Large intestine (tissue), 3 donors: ENCODE measurements at regions not wholly inside any gene's neighbourhood (a gene's known extent, or its start where the extent isn't known, plus 50 kb on each side); places are given as distances from the start of the nearest gene placed in this dataset.

Experiments used
- DNase-seq, 2 donors: peaks; one replicate each; pipeline versions ENCODE4 v3.0.0 to v3.0.0-alpha.2; 2013
- H3K27ac ChIP-seq: one replicate; pipeline ENCODE4 v1.5.1; 2013; ENCODE audit warnings: low read length
- H3K27me3 ChIP-seq: 2 replicates; pipeline ENCODE4 v1.6.1; 2013; ENCODE audit warnings: low read length; ENCODE audit not compliant: control insufficient read depth, insufficient read depth
- H3K36me3 ChIP-seq: 2 replicates; pipeline ENCODE4 v1.6.1; 2013; ENCODE audit warnings: low read length; ENCODE audit not compliant: control insufficient read depth, insufficient read depth
- H3K4me1 ChIP-seq: one replicate; pipeline ENCODE4 v1.6.1; 2013; ENCODE audit warnings: low read length; ENCODE audit not compliant: control insufficient read depth, insufficient read depth
- H3K4me3 ChIP-seq: one replicate; pipeline ENCODE4 v1.5.1; 2013; ENCODE audit warnings: low read length
- H3K9me3 ChIP-seq: one replicate; pipeline ENCODE4 v1.6.1; 2013; ENCODE audit warnings: mild to moderate bottlenecking, low read depth, low read length, moderate library complexity; ENCODE audit not compliant: control insufficient read depth
- WGBS: methylation state at CpG from one replicate; pipeline ENCODE4 v1.1.5; 2013; ENCODE audit warnings: low lambda C conversion rate; ENCODE audit not compliant: insufficient coverage; 5-methylcytosine and 5-hydroxymethylcytosine counted together

DNA sequence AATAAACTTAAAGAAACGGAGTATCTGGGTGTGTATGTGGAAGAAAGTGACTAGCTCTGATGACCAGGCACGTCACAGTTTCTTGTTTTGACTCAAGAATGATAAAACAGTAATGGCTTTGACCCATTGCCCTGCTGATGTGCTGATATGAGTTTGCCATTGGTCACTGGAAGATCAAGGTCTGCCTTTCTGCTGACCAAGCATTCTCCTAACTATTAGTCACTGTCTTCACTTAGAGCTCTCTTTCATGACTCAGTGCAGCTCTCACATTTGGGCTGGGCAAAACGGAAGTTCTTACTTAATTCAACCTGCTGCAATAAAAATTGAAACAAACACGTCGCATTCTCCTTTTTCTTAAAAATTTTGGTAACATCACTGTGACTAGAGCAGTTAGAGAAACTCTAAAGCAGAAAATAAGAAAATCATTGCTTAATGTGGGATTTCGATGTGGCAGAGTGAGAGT, 366.7 kb downstream of the BTG1 start:
- Histone ChIP-seq H3K27ac (peak overlapping the region; percentile 69), H3K36me3 (no peaks in the 10 kb centered on the region), H3K4me3 (no peak overlapping the region), H3K9me3 (no peaks in the 10 kb centered on the region), H3K4me1 (peaks cover 10% of the 10 kb centered on the region), H3K27me3 (no peaks in the 10 kb centered on the region)
- WGBS = 82% methylated on average over 2 of the region's 6 CpGs
- DNase-seq = peak; percentile 83 to 92

GRCh38 chr12:91778091-91778832, 367.4 kb downstream of the BTG1 start:
- H3K4me3 ChIP-seq = no peak overlapping the region
- no peaks in the 10 kb centered on the region for H3K27me3 ChIP-seq
- peaks cover 10% of the 10 kb centered on the region for H3K4me1 ChIP-seq
- peak in 1 of 2 donors; percentile 41 for DNase-seq
- 90% methylated on average over 2 of the region's 3 CpGs for WGBS
- H3K9me3 ChIP-seq = no peaks in the 10 kb centered on the region
- H3K27ac ChIP-seq = peak overlapping the region; percentile 69
- no peaks in the 10 kb centered on the region for H3K36me3 ChIP-seq

DNA sequence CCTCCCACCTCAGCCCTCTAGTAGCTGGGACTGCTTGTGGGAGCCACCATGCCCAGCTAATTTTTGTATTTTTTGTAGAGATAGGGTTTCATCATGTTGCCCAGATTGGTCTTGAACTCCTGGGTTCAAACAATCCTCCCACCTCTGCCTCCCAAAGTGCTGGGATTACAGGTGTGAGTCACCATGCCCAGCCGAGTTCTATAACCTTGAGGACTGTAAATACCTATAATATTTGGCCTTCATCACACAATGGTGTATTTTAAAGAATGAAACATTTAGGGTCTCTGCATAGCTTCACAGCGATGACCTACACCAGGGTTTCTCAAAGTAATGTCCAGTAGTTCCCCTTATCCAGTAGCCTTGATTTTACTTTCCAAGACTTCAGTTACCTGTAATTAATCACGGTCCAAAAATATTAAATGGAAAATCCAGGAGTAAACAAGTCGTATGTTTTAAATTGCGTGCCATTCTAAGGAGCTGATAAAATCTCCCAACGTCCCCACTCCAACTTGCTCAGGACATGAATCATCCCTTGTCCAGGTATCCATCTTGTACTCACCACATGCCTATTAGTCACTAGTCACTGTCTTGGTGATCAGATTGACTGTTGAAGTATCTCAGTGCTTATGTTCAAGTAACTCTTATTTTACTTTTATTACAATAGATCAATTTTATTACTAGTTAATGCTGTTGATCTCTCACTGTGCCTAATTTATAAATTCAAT, 368.2 kb downstream of the BTG1 start:
- H3K4me3 ChIP-seq = no peak overlapping the region
- H3K4me1 ChIP-seq = peaks cover 10% of the 10 kb centered on the region
- 0% methylated on average over 1 of the region's 6 CpGs for WGBS
- no peaks in the 10 kb centered on the region for H3K9me3 ChIP-seq
- H3K36me3 ChIP-seq = no peaks in the 10 kb centered on the region
- DNase-seq = peak in 1 of 2 donors; percentile 9
- no peak overlapping the region for H3K27ac ChIP-seq
- H3K27me3 ChIP-seq = no peaks in the 10 kb centered on the region

GRCh38 chr12:91774434-91774921, 371.2 kb downstream of the BTG1 start:
- WGBS = 33% methylated on average over 3 of the region's 6 CpGs

GRCh38 chr12:91773749-91774429, 371.8 kb downstream of the BTG1 start:
- Histone ChIP-seq H3K27me3 (no peaks in the 10 kb centered on the region), H3K4me3 (no peak overlapping the region), H3K27ac (no peak overlapping the region), H3K9me3 (no peaks in the 10 kb centered on the region), H3K36me3 (no peaks in the 10 kb centered on the region), H3K4me1 (peaks cover 6% of the 10 kb centered on the region)
- 100% methylated on average over 1 of the region's 4 CpGs for WGBS
- no peak for DNase-seq

More at GRCh38 chr12:91774434-91774921, 371.2 kb downstream of the BTG1 start:
- peak overlapping the region; percentile 11 for H3K27ac ChIP-seq
- H3K36me3 ChIP-seq = no peaks in the 10 kb centered on the region
- H3K9me3 ChIP-seq = no peaks in the 10 kb centered on the region
- DNase-seq = peak; percentile 26 to 40
- no peak overlapping the region for H3K4me3 ChIP-seq
- H3K4me1 ChIP-seq = peaks cover 10% of the 10 kb centered on the region
- no peaks in the 10 kb centered on the region for H3K27me3 ChIP-seq

- Histone ChIP-seq H3K27me3 (no peaks in the 10 kb centered on the region), H3K9me3 (no peaks in the 10 kb centered on the region), H3K4me3 (no peak overlapping the region), H3K36me3 (no peaks in the 10 kb centered on the region), H3K27ac (no peak overlapping the region), H3K4me1 (no peaks in the 10 kb centered on the region)
- 100% methylated on average over 2 of the region's 2 CpGs for WGBS
- DNase-seq = no peak
Measured at GRCh38 chr12:91772411-91772810, 373.2 kb downstream of the BTG1 start.

- DNase-seq = no peak
- no peaks in the 10 kb centered on the region for H3K36me3 ChIP-seq
- H3K27me3 ChIP-seq = no peaks in the 10 kb centered on the region
- H3K9me3 ChIP-seq = no peaks in the 10 kb centered on the region
- H3K4me3 ChIP-seq = no peak overlapping the region
- no peaks in the 10 kb centered on the region for H3K4me1 ChIP-seq
- H3K27ac ChIP-seq = no peak overlapping the region
- 93% methylated on average over 2 of the region's 2 CpGs for WGBS
Measured at GRCh38 chr12:91769736-91770135, 375.9 kb downstream of the BTG1 start.

DNA sequence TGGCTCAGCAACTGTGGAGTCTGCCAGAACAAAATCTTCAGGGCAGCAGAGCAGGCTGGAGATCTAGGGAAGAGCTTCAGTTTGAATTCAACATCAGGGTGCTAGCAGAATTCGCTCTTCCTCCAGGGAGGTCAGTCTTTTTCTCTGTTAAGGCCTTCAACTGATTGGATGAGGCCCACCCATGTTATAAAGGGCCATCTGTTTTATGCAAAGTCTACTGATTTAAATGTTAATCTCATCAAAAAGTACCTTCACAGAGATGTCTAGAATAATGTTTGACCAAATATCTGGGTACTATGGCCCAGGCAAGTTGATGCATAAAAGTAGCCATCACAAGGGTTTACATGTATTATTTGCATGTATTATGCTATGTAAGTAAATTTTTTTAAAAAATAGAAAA, 378.4 kb downstream of the BTG1 start:
- no CpG with 5 or more reads among the region's 1 CpG for WGBS
- H3K36me3 ChIP-seq = no peaks in the 10 kb centered on the region
- H3K4me3 ChIP-seq = no peak overlapping the region
- H3K9me3 ChIP-seq = no peaks in the 10 kb centered on the region
- no peak overlapping the region for H3K27ac ChIP-seq
- H3K4me1 ChIP-seq = no peaks in the 10 kb centered on the region
- H3K27me3 ChIP-seq = no peaks in the 10 kb centered on the region
- no peak for DNase-seq

DNA sequence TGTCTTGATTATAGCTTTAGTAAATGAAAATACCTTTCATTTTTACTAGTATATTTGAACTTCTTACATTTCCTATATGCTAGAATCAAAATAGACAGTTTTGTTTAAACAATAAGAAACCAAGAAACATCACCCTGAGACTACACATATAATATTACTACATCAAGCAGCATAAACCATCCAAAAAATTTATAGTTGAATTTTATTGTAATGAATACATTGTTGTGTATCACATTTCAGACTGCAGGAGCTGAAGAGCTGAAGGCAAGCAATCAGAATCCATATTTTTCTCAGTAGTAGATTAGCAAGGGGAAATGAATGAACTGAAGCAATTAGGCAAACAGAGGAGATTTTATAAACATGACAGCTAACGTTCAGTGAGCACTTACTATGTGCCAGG, 379.2 kb downstream of the BTG1 start:
- Histone ChIP-seq H3K9me3 (no peaks in the 10 kb centered on the region), H3K4me3 (no peak overlapping the region), H3K27ac (no peak overlapping the region), H3K27me3 (no peaks in the 10 kb centered on the region), H3K36me3 (no peaks in the 10 kb centered on the region), H3K4me1 (no peaks in the 10 kb centered on the region)
- WGBS = no CpG with 5 or more reads among the region's 1 CpG
- no peak for DNase-seq

- no peak overlapping the region for H3K4me3 ChIP-seq
- no peaks in the 10 kb centered on the region for H3K4me1 ChIP-seq
- 72% methylated on average over 4 of the region's 5 CpGs for WGBS
- H3K9me3 ChIP-seq = no peaks in the 10 kb centered on the region
- H3K36me3 ChIP-seq = no peaks in the 10 kb centered on the region
- no peaks in the 10 kb centered on the region for H3K27me3 ChIP-seq
- no peak overlapping the region for H3K27ac ChIP-seq
- DNase-seq = no peak
Measured at GRCh38 chr12:91763654-91764370, 381.8 kb downstream of the BTG1 start.
